ENCODE measurements at regions not wholly inside any gene's neighbourhood (a gene's known extent, or its start where the extent isn't known, plus 50 kb on each side); places are given as distances from the start of the nearest gene placed in this dataset.

GRCh38 chr9:73575101-73576060, 423.7 kb downstream of the ANXA1 start:
- H3K4me3 ChIP-seq (ENCODE audit: low read depth, low read length): no peak overlapping the region
- DNase-seq (ENCODE audit: low read depth): no peak
- TF ChIP-seq, protein P1, sequence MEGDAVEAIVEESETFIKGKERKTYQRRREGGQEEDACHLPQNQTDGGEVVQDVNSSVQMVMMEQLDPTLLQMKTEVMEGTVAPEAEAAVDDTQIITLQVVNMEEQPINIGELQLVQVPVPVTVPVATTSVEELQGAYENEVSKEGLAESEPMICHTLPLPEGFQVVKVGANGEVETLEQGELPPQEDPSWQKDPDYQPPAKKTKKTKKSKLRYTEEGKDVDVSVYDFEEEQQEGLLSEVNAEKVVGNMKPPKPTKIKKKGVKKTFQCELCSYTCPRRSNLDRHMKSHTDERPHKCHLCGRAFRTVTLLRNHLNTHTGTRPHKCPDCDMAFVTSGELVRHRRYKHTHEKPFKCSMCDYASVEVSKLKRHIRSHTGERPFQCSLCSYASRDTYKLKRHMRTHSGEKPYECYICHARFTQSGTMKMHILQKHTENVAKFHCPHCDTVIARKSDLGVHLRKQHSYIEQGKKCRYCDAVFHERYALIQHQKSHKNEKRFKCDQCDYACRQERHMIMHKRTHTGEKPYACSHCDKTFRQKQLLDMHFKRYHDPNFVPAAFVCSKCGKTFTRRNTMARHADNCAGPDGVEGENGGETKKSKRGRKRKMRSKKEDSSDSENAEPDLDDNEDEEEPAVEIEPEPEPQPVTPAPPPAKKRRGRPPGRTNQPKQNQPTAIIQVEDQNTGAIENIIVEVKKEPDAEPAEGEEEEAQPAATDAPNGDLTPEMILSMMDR (IDR thresholded peaks at IDR 0.05; ENCODE audit: insufficient read depth, low read depth, low read length, missing control alignments): no peak

DNA sequence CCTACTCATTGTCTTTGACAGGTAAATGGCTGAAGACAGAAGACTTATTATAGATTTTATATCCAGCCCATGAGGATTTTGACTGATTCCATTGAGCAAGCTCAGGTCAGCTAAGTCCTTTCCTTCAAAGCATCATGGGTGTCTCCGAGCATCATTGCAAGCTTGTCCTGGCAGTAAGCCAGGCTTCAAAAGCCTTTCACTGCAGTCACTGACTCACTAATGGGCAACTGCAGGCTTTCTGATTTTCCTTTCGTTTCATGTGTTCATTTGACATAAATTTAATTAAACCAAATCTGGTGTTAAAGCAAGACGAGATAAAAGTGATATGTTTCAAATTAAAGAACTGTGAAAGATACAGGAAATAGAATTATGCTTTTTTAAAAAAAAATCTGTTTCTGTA, 426.2 kb downstream of the ANXA1 start:
- DNase-seq (ENCODE audit: low read depth): no peak
- H3K4me3 ChIP-seq (ENCODE audit: low read depth, low read length): no peak overlapping the region

DNA sequence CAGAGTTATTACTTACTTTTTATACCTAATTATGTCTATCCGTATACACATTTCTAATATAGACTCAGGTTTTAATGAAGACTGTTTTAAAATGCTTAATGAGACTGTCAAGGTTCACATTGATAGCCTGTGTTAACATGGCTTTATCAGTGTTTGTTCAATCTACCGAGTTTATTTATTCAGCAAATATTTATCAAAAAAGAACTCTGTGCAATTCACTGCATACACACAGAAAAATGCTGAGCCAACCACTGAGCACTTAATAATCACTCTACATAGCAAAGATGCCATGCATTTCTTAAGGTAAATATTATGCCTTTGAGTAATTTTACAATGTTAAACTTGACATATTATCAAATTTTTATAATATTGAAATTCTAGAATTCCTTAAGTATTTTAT, 428.2 kb downstream of the ANXA1 start:
- DNase-seq (ENCODE audit: low read depth): no peak
- TF ChIP-seq, protein P1 (IDR thresholded peaks at IDR 0.05; ENCODE audit: insufficient read depth, low read depth, low read length, missing control alignments): no peak

More for the DNA sequence above, 426.2 kb downstream of the ANXA1 start:
- TF ChIP-seq, protein P1 (IDR thresholded peaks at IDR 0.05; ENCODE audit: insufficient read depth, low read depth, low read length, missing control alignments): no peak

GRCh38 chr9:73583576-73583975, 431.9 kb downstream of the ANXA1 start:
- no peak for DNase-seq (ENCODE audit: low read depth)
- no peak overlapping the region for H3K4me3 ChIP-seq (ENCODE audit: low read depth, low read length)
- TF ChIP-seq, protein P1 (IDR thresholded peaks at IDR 0.05; ENCODE audit: insufficient read depth, low read depth, low read length, missing control alignments): no peak

More for the DNA sequence above, 428.2 kb downstream of the ANXA1 start:
- no peak overlapping the region for H3K4me3 ChIP-seq (ENCODE audit: low read depth, low read length)

DNA sequence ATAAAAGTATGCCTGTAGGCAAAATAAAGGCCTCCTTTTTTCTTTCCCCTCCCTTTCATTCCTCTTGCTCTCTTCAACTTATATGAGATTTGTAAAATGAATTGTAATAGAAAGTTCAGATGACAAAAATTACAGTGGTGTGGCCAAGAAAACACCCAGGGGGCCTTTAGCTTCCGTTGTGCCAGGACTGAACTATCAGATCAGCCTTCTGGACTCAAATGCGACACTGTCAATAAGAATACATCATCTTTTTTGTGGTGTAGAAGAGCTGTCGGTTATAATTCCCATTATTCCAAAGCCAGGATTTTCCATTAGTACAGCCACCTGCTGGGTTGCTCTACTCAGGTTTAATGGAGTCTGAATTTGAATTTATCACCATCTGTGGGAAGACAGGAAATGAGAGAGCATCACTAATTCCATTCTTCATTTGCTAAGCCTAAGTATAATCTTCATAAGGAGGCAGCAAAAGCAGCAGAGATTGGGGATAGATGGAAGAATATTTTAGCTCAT, 443.4 kb downstream of the ANXA1 start:
- H3K4me3 ChIP-seq (ENCODE audit: low read depth, low read length): no peak overlapping the region
- no peak for DNase-seq (ENCODE audit: low read depth)
- TF ChIP-seq, protein P1 (IDR thresholded peaks at IDR 0.05; ENCODE audit: insufficient read depth, low read depth, low read length, missing control alignments): no peak

- no peak for DNase-seq (ENCODE audit: low read depth)
- no peak overlapping the region for H3K4me3 ChIP-seq (ENCODE audit: low read depth, low read length)
- TF ChIP-seq, protein P1 (IDR thresholded peaks at IDR 0.05; ENCODE audit: insufficient read depth, low read depth, low read length, missing control alignments): no peak
Observed at GRCh38 chr9:73596321-73596720, 444.7 kb downstream of the ANXA1 start.
